ENCODE measurements at regions not wholly inside any gene's neighbourhood (a gene's known extent, or its start where the extent isn't known, plus 50 kb on each side); places are given as distances from the start of the nearest gene placed in this dataset.

DNA sequence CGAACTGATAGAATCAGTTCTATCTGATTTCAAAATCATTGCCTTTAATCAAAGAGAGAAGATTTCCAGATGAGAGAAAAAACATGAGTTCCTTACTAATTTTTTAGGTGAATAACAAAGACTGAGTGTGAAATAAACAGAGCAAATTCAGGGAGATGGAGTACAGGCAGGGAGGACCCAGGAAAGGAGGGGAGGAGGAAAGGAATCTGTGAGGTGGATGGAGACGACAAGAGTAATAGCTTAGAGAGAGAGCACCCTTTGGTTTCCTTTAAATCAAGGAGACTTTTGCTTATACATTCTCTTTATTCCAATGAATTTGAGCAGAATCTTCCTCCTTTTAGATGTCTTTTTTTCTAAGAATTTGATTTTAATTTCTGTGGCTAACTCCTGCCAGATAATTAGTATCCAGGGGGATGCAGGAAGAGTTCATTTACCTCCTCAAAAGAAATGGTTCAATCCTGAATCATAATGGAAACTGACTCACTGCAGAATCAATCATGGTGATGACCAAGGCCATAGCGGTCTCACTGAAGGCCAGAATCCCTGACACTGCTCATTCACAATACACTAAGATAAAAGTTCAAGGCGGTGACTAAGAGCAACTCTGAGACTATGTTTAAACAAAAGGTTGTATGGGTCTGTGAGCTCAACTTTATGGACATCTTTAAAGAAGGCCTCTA, 234.0 kb upstream of the ZC3H12C start:
- no peak for DNase-seq (ENCODE audit: low read depth)

DNA sequence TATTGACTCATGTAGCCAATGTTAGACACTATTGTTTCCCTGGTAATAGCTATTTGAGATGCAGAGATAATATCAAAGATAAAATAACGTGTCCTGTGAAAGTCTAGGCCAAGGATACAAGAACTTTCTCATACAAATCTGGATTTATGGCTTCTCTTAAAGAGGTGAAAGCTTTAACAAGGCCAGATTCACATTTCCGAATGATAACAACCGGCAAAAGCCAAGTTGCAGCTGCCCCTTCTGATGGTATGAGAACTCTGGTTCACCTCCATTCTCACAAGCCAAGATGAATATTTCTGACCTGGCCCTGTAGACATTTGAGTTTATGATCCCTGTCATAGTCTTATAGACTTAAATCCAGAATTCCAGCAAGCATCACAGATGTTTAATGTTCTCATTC, 230.4 kb upstream of the ZC3H12C start:
- DNase-seq (ENCODE audit: low read depth), result no peak

DNA sequence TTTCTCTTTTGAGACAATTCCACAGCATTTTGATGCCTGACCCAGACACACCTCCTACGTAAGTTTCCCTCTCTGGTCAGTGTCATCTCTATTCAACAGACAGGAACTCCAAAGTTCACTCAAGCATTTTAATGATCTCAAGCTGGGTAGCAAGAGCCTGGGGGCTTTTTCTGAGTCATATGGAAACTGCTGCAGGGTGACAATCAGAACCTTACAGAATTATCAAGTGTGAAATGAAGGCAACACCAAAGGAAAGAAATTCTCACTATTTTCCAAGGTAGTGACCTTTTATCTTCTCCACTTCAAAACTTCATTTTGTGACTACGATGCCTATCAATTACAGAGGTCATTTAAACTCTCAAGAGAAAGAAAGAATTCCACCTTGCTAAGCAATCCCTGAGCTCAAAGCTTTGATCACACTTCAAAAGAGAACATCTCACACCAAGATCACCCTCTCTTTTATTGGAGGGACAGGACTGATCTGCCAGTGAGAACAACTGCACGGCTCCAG, 229.0 kb upstream of the ZC3H12C start:
- DNase-seq (ENCODE audit: low read depth), result no peak

DNA sequence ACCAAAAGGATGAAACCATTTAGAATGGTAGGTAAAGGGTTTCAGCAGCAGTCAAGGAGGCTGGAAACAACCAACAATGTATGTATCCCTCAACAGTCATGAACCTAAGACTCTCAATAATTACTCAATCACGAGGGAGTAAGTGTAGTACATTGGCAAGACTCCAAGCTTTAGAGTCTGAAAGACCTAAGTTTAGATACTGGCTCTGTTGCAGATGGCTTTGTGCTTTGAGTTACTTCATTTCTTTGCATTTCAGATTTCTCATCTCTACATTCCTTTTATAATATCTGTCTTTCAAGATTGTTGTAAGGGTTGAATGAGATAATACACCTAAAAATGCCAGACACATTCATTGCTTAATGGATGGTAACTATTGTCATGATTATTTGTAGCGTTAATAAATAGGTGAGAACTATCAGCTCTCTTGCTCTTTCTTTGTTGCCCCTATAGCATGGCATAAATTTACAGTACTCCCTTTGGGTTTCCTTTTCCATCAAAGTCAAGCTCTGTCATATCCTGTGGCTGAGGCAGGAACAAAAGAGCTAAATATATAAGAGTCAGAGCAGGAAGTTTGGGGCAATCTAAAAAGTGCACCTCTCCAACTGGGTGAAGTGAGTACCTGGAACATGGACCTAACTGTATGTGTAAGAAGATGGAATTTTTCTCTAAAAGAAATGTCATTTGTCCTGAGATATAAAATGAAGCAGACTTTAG, 228.2 kb upstream of the ZC3H12C start:
- DNase-seq (ENCODE audit: low read depth), result no peak

DNA sequence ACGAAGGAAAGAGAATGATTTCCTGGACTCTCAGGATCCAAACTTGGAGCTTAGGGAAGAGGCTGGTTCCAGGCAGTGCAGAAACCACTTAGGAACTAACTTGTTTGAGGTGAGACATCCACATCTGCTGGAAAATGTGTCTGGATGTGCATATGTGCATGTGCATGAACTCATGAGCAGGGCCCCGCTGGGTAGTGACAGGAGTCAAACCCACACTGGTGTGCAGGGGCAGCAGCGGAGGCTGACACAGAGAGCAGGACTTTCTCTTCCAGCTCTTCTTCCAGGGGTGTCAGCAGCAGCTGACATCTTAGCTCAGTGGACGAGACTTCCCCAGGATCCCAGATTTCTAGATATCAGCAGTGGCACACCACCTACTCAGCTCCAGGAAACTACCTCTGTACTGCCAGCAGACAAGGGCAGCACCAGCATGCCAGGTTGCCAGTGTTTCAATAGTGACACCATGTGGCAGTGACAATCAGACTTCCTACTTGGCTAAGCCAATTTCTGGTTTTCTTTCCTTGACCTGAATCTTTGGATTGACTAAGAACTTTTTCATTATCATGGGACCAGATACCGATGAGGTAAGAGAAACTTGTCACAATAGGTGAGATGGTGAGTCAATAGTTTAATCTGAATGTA, 227.5 kb upstream of the ZC3H12C start:
- no peak for DNase-seq (ENCODE audit: low read depth)

DNA sequence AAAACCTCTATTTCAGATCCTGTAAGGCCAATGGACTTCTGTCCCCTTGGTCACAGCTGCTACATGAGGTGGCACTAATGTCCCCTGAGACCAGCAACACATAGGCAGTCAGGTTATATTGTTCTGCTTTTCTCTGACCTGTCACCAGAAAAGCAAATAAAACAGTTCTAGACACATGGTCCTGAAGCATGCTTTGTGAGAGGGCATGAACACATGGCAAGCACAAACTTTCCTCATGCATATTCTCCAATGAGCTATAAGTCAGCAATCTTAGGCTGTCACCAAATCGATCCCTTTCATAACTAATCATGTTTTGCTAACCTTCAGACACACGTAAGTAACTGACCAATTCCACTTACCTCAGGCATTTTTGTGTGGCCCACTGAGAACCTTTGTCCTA, 225.4 kb upstream of the ZC3H12C start:
- no peak for DNase-seq (ENCODE audit: low read depth)

DNA sequence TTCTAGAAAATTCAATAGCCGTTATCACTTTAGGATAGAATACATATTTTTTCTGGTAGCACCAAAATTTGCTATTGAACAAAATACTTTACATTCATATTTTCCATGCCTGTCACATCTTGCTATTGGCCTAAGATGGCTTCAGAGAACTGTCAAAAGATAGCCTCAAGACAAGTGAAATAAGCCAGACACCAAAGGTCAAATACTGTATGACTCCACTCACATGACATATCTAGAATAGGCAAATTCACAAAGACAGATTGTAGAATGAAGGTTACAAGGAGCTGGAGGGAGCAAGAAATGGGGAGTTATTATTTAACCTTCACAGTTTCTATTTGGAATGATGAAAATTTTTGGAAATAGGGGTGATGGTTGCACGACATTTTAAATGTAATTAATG, 223.7 kb upstream of the ZC3H12C start:
- DNase-seq (ENCODE audit: low read depth), result no peak

DNA sequence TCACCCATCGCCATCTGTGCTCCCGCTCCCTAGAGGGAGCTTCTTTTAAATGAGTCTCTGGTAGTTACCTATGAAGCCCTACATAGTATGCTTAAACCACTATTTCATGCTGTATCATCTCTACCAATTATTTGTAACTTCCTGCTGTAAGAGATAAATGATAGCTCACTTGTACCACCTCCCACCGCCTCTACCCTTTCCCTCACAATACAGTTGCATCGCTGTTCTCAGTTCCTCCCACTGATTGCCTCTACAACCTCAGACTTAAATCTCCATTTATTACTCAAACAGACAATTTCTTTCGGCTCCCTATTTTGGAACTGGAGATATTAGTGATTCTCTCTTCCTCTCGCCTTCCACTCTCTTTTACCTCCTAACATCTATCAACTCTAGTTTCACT, 222.9 kb upstream of the ZC3H12C start:
- DNase-seq (ENCODE audit: low read depth), result no peak

DNA sequence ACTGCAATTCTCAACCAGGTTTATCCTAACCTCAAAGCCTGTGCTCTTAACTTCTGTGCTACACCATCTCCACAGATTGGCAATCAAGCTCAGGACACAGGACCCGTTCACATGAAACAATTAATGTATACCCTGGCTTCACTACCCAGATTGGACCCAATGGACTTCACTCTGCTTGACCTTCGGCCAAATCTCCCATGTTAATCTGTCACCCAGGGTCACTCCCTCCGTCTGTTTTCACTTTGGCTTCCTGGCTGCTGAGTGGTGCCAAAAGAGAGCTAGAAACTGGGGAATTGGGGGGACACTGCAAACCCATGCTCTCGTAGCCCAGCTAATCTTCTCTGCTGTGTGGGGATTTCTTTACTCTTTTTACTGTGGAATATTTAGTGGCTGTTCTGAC, 216.1 kb upstream of the ZC3H12C start:
- DNase-seq (ENCODE audit: low read depth), result no peak

DNA sequence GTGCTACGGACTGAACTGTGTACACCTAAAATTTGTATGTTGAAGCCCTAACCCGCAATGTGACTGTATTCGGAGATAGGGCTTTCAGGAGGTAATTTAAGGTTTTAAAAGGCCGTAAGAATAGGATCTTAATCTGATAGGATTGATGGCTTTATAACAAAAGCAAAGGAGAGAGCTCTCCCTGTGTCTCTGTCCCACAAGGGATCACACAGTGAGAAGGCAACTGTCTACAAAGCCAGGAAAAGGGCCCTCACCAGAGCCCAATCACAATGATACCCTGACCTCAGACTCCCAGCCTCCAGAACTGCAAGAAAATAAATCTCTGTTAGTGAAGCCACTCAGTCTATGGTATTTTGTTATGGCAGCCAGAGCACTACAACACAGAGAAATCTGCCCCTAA, 208.7 kb upstream of the ZC3H12C start:
- no peak for DNase-seq (ENCODE audit: low read depth)

DNA sequence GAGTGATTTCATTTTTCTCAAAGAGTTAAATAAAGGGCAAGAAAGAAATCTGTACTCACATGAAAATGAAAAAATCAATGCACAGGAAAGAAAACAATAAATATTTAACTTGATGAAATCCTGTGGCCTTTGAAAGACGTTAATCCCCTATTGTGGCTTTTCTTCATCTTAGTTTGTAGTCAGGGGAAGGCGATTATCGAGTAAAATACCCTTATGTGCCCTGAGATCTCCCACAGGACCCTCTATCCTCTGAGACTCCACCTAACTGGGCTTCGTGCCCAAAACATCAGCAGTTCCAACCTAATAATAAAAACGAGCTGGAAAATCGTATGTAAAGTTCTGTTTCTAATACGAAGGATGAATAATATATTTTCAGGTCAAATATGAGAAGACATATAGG, 208.2 kb upstream of the ZC3H12C start:
- no peak for DNase-seq (ENCODE audit: low read depth)

DNA sequence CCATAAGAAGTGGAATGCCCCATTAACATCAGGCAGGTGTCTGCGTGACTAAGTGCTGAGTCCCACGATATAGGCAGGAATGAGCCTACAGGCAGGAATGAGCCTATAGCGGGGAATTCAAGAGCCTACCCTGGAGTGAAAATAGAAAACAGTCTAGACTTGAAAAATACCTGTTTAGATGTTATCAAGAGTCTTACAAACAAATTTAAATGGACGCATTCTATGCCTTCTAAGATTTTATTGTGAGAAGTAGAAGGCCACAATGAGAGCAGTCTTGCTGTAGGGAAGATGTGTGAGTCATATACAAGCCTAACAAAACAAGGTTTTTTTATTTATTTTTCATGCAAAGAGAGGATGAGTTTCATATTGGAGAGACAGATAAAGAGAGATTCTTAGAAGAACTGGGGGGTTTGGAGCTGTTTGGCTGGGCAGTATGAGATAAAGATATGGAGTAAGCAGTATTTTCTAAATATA, 200.8 kb upstream of the ZC3H12C start:
- DNase-seq (ENCODE audit: low read depth), result no peak

DNA sequence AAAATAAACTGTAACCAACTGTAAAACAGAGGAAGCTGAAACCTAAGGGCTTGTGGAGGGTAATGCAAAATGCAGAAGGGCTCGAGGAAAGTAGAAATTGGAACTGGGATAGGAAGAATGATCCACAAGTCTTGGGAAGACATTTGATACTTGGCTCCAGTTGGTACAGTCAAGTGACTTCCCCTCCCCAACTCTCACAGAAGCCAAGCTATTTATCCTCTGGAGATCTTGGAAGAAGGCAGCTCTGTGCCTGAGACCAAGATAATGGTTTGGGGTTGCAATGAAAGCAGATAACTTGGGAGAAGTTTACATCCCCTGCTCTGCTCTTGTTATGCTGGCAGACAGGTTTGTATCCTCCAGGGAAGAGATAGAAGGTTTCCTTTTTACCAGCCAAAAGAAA, 198.9 kb upstream of the ZC3H12C start:
- DNase-seq (ENCODE audit: low read depth), result no peak

DNA sequence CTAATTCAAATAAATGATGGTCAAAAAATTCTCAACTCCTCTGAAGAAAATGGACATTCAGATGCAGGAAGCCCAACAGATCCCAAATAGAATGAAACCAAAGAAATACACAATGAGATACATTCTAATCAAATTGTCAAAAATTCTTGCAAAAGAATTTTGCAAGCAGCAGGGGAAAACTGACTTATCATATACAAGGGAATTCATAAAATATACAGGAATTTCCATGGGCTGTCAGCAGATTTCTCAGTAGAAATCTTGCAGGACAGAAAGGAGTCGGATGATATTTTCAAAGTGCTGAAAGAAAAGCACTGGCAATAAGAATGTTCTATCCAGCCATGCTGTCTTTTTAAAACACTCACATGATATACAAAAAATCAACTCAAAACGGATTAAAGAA, 194.6 kb upstream of the ZC3H12C start:
- DNase-seq (ENCODE audit: low read depth), result no peak

DNA sequence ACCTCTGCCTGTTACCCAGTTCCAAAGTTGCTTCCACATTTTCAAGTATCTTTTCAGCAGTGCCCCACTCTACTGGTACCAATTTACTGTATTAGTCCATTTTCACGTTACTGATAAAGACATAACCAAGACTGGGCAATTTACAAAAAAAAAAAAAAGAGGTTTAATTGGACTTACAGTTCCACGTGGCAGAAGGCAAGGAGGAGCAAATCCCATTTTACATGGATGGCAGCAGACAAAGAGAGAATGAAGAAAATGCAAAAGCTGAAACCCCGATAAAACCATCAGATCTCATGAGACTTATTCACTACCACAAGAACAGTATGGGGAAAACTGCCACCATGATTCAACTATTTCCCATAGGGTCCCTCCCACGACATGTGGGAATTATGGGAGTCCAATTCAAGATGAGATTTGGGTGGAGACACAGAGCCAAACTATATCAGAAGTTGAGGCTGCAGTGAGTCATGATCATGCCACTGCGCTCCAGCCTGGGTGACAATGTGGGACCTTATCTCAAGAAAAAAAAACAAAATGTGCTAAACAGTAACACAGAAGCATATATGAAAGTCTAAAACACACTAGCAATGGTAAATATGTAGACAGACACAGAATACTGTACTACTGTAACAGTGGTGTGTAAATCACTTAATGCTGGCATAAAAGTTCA, 190.3 kb upstream of the ZC3H12C start:
- no peak for DNase-seq (ENCODE audit: low read depth)

DNA sequence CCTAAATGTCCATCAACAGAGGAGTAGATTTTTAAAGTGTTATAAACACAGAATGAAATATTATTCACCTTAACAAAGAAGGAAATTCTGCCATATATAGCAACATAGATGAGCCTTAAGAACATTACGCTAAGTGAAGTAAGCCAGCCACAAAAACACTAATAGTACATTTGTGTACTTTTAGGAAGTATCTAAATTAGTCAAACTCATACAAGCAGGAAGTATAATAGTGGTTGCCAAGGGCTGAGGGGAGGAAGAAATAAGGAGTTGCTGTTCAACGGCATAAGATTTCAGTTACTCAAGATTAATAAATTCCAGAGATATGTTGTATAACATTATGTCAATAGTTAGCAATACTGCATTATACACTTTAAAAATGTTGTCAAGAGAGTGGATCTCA, 181.7 kb upstream of the ZC3H12C start:
- DNase-seq (ENCODE audit: low read depth), result no peak

DNA sequence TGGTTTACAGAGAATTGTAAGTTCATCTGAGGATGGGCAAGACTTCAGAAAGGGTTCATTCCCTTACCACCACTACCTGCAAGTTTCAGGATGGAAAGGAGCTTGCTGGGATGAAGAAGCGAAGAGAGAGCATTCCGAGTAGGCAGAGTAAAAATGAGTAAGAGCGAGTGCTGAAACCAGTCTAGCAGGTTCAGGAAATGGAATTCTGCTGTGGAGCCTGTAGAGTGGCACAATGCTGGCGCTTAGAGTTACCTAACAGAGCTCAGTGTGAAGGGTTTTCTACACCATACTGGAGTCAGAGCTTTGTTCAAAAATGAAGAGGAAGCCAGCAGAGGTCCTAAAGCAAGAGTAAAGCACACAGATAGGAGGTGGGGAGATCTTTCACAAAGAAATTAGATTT, 179.2 kb upstream of the ZC3H12C start:
- no peak for DNase-seq (ENCODE audit: low read depth)

DNA sequence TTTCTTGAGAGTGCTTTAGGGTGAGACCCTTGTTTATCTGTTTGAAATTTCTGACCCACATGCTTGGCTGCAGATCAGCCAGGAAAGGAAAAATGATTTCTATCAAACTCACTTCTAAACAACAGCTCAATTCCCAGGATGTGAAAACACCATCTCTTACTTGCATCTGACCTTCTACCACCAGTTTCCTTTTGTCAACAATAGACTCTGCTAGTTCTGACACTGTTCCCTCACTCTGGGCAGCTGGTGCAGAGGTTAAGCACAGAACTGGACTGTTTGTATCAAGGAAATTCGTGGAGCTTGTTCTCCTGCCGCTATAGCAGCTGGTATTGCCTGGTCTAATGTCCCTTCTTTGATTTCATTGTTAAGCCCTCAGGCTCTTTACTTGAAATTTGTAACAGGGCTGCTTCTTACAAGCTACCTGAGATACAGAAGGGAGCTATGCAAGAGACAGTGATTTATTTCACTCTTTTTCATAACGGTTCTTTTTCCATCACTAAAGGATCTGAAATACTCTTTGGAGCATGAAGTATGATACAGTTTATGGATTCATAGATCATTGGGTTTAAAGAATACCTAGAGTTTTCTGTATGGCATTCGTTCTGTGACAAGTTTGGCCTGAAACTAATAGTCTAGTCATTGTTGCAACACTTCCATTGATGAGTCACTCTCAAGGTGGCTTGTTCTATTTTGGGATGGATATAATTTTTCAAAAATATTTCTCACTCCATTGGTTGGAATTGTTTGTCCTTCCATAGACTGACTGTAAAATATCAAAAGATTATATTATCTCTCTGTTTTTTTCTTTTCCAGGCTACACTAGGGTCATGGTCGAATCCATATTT, 178.2 kb upstream of the ZC3H12C start:
- DNase-seq (ENCODE audit: low read depth), result no peak

DNA sequence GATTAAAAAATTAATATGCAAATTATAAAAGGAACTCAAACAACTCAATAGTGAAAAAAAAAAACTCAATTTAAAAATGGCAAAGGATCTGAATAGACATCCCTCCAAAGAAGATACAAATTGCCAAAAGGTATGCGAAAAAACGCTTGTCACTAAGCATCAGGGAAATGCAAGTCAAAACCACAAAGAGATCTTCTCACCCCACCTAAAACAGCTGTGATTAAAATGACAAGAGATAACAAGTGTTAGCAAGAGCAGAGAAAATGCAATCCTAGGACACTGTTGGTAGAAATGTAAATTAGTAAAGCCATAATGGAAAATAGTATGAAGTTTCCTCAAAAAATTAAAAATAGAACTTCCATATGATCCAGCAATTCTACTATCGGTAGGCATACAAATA, 166.3 kb upstream of the ZC3H12C start:
- DNase-seq (ENCODE audit: low read depth), result no peak

DNA sequence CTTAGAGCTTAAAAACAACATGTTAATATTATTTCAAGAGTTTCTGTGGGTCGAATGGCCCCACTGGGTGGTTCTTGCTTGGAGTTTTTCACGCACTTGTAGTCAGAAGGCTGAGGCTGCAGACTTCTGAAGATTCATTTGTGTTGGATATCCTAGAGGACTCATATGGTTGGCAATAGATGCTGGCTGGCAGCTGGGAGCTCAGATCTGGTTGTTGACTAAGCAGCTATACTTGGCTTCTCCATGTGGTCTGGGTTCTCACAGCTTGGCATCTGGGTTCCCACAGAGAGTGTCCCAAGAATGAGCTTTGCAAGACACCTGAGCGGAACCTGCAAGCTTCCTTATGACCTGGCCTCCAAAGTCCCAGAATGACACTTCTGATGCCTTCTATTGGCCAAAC, 163.9 kb upstream of the ZC3H12C start:
- no peak for DNase-seq (ENCODE audit: low read depth)

DNA sequence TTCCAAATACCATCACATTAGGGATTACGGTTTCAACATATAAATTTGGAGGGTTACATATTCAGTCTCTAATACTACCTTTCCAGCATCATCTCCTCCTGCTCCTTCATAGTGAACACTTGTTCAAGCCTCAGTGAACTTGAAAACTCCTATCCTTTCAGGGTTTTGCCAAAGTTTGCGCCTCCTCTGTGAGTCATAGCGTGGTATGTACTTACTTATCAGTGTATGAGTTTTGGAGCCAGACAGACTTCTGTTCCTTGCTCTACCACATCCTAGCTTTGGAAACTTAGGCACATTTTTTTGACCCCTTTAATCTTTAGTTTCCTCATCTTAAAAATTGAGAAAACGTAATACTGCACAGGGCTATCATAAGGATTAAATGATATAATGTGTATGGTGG, 160.1 kb upstream of the ZC3H12C start:
- no peak for DNase-seq (ENCODE audit: low read depth)

DNA sequence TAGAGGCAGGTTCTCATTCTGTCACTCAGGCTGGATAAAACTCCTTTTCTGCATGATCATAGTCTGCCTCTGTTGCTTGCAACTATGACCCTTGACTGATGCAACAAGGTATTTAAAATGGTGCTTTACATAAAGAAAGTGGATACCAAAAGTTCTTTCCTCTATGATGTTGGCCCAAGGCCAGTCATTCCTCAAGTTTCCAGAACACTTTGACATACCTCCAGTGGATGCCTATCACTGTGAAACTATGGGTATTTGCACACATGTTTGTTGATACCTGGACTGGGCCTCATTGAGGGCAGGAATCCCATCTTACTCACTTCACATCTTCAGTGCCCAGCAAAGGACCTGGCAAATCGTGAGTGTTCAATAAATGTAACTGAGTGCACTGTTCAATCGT, 159.0 kb upstream of the ZC3H12C start:
- no peak for DNase-seq (ENCODE audit: low read depth)

All from GM04503 (cell line).